Sciatic nerve (tissue), 2 donors: ENCODE measurements at regions not wholly inside any gene's neighbourhood (a gene's known extent, or its start where the extent isn't known, plus 50 kb on each side); places are given as distances from the start of the nearest gene placed in this dataset.

Experiments used
- ATAC-seq: fragments of 200-7000 bp; cut with Tn5 transposase; one replicate; pipeline ENCODE4 v1.9.1; 2020; ENCODE audit warnings: mild to moderate bottlenecking, moderate library complexity
- DNase-seq: peaks from one replicate; pipeline ENCODE4 v3.0.0-alpha.2; 2020; ENCODE audit warnings: low spot score
- intact Hi-C: fragments of 100-400 bp; cut with DNase I; formaldehyde crosslinking; loops from one replicate; pipeline ENCODE4 v1.14.2; 2022
- donor health status: DM: no; HTN: no; CAD: no.
- donor health status: DM: no; HTN: no; CAD: no.

GRCh38 chr10:9654261-9654660 is 1363.4 kb upstream of the CELF2 start:
- ATAC-seq, result no peak
- DNase-seq, result no peak
- intact Hi-C loops, result no loop called here

- no peak for DNase-seq
- no peak for ATAC-seq
Measured at GRCh38 chr10:9656386-9656785, 1361.3 kb upstream of the CELF2 start.

GRCh38 chr10:9656996-9657395 is 1360.7 kb upstream of the CELF2 start:
- intact Hi-C loops, result no loop called here
- ATAC-seq, result no peak

More at GRCh38 chr10:9656386-9656785, 1361.3 kb upstream of the CELF2 start:
- intact Hi-C loops, result no loop called here

GRCh38 chr10:9657530-9657929 is 1360.1 kb upstream of the CELF2 start:
- DNase-seq (no peak), ATAC-seq (no peak)
- intact Hi-C loops, result no loop called here

More at GRCh38 chr10:9656996-9657395, 1360.7 kb upstream of the CELF2 start:
- no peak for DNase-seq

GRCh38 chr10:9668411-9668810 is 1349.3 kb upstream of the CELF2 start:
- intact Hi-C loops, result no loop called here
- DNase-seq (no peak), ATAC-seq (no peak)

GRCh38 chr10:9670911-9671310 is 1346.8 kb upstream of the CELF2 start:
- DNase-seq, result no peak
- intact Hi-C loops, result no loop called here
- no peak for ATAC-seq

GRCh38 chr10:9681655-9682054 is 1336.0 kb upstream of the CELF2 start:
- ATAC-seq (no peak), DNase-seq (no peak)
- intact Hi-C loops, result no loop called here

GRCh38 chr10:9682802-9683201 is 1334.9 kb upstream of the CELF2 start:
- no peak for DNase-seq
- intact Hi-C loops, result no loop called here
- no peak for ATAC-seq

GRCh38 chr10:9684186-9684585 is 1333.5 kb upstream of the CELF2 start:
- DNase-seq (no peak), ATAC-seq (no peak)
- intact Hi-C loops, result no loop called here

- intact Hi-C loops, result no loop called here
- DNase-seq (no peak), ATAC-seq (no peak)
Measured at GRCh38 chr10:9685596-9685995, 1332.1 kb upstream of the CELF2 start.

GRCh38 chr10:9688711-9689110 is 1329.0 kb upstream of the CELF2 start:
- ATAC-seq (no peak), DNase-seq (no peak)
- intact Hi-C loops, result no loop called here

- intact Hi-C loops, result no loop called here
- ATAC-seq (no peak), DNase-seq (no peak)
Measured at GRCh38 chr10:9707216-9707615, 1310.5 kb upstream of the CELF2 start.

- ATAC-seq, result no peak
- intact Hi-C loops, result no loop called here
- no peak for DNase-seq
Measured at GRCh38 chr10:9709849-9710248, 1307.8 kb upstream of the CELF2 start.

GRCh38 chr10:9712393-9712792 is 1305.3 kb upstream of the CELF2 start:
- intact Hi-C loops, result no loop called here
- no peak for ATAC-seq

GRCh38 chr10:9719246-9719645 is 1298.4 kb upstream of the CELF2 start:
- no peak for DNase-seq
- intact Hi-C loops, result no loop called here
- no peak for ATAC-seq

More at GRCh38 chr10:9712393-9712792, 1305.3 kb upstream of the CELF2 start:
- DNase-seq, result no peak

- ATAC-seq (no peak), DNase-seq (no peak)
- intact Hi-C loops, result no loop called here
Measured at GRCh38 chr10:9733766-9734165, 1283.9 kb upstream of the CELF2 start.

GRCh38 chr10:9734218-9734617 is 1283.5 kb upstream of the CELF2 start:
- ATAC-seq (no peak), DNase-seq (no peak)
- intact Hi-C loops, result no loop called here

GRCh38 chr10:9735731-9736130 is 1281.9 kb upstream of the CELF2 start:
- intact Hi-C loops, result no loop called here
- no peak for DNase-seq

GRCh38 chr10:9743639-9744038 is 1274.0 kb upstream of the CELF2 start:
- ATAC-seq (no peak), DNase-seq (no peak)
- intact Hi-C loops, result no loop called here

More at GRCh38 chr10:9735731-9736130, 1281.9 kb upstream of the CELF2 start:
- no peak for ATAC-seq

GRCh38 chr10:9745158-9745557 is 1272.5 kb upstream of the CELF2 start:
- ATAC-seq (no peak), DNase-seq (no peak)
- intact Hi-C loops, result no loop called here

GRCh38 chr10:9757176-9757575 is 1260.5 kb upstream of the CELF2 start:
- intact Hi-C loops, result no loop called here
- ATAC-seq (no peak), DNase-seq (no peak)

GRCh38 chr10:9759596-9759995 is 1258.1 kb upstream of the CELF2 start:
- ATAC-seq (no peak), DNase-seq (no peak)
- intact Hi-C loops, result no loop called here
